ENCODE measurements at regions not wholly inside any gene's neighbourhood (a gene's known extent, or its start where the extent isn't known, plus 50 kb on each side); places are given as distances from the start of the nearest gene placed in this dataset.

DNA sequence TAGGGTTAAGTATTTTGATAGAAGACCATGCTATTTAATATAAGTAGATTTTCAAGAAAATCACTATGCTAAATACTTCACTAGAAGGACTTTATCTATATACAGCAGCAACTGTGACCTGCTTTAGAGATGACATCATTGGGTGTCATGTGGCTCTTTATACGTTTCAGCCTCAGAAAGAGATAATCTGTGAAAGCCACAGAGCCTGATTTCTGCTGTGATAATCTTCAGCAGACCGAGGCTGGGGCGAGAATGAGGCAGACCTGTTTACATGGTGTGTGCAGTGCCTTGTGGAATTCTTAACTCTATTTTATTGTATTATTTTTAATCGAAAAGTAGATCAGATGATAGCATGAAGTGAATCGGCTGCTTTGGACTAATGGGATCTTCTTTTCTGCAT lies 471.2 kb downstream of the MFSD1 start:
- H3K27me3 ChIP-seq (ENCODE audit: control insufficient read depth, extremely low read depth, insufficient read depth, low read length), result no peaks in the 10 kb centered on the region
- dilution Hi-C loops (cut with MboI; ENCODE audit: extremely low pct_ligation_motif_present, low sequenced_read_pairs), result no loop called here
- no peaks in the 10 kb centered on the region for H4K20me1 ChIP-seq (ENCODE audit: control insufficient read depth, extremely low read depth, insufficient read depth, low read length)
- no peak overlapping the region for H3K4me3 ChIP-seq (ENCODE audit: control insufficient read depth in 2 of 3, extremely low read depth in 1 of 3, insufficient read depth in 2 of 3, low read depth in 1 of 3, low read length in 3 of 3)
- H3K4me2 ChIP-seq (ENCODE audit: control insufficient read depth, extremely low read depth, insufficient read depth, low read depth, low read length), result no peak overlapping the region
- no peak overlapping the region for H2AFZ ChIP-seq (ENCODE audit: control insufficient read depth, low read length)
- H3K9me3 ChIP-seq (ENCODE audit: control insufficient read depth, low read depth, low read length), result no peaks in the 10 kb centered on the region
- H3K36me3 ChIP-seq (ENCODE audit: control insufficient read depth in 2 of 2, extremely low read depth in 1 of 2, insufficient read depth in 2 of 2, low read length in 2 of 2), result no peaks in the 10 kb centered on the region
- no peak overlapping the region for H3K27ac ChIP-seq (ENCODE audit: control insufficient read depth, insufficient read depth, low read length)
- no peaks in the 10 kb centered on the region for H3K4me1 ChIP-seq (ENCODE audit: control insufficient read depth, extremely low read depth, insufficient read depth, low read length)
- H3K9ac ChIP-seq (ENCODE audit: control insufficient read depth, extremely low read depth, insufficient read depth, low read length), result no peak overlapping the region
- TF ChIP-seq CTCF (optimal IDR thresholded peaks at IDR 0.05 in 1 of 3, IDR thresholded peaks at IDR 0.05 in 1 of 3, conservative IDR thresholded peaks at IDR 0.05 in 1 of 3; ENCODE audit: extremely low read depth in 1 of 3, insufficient read depth in 2 of 3, low read length in 3 of 3) (no peak), EZH2 (IDR thresholded peaks at IDR 0.05; ENCODE audit: low read length) (no peak)
- DNase-seq (ENCODE audit: low read depth, low spot score), result no peak
- H3K79me2 ChIP-seq (ENCODE audit: control insufficient read depth, insufficient read depth, low read length), result no peaks in the 10 kb centered on the region
- no peak for FAIRE-seq
- no peaks in the 10 kb centered on the region for H3K9me1 ChIP-seq (ENCODE audit: control insufficient read depth, extremely low read depth, insufficient read depth, low read length)

DNA sequence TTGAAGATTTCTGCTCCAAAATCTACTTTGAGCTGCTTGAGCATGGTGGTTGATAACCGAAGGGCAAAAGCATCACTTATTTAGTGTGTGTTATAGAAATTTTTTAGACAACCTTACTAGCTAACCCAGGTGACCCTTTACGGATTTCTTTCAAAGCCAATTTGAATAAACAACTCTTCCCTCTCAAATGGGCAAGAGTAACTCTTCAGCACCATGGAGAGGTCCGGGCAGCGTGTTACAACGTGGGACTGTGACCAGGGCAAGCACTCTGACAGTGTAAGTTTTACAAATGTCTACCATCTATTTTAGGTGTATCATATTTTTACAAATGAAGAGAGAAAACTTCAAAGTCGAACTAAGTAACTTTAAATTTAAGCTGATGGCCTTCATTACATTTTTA lies 471.8 kb downstream of the MFSD1 start:
- FAIRE-seq, result peak; percentile 52
- no peak for DNase-seq (ENCODE audit: low read depth, low spot score)
- H3K4me1 ChIP-seq (ENCODE audit: control insufficient read depth, extremely low read depth, insufficient read depth, low read length), result no peaks in the 10 kb centered on the region
- H3K27ac ChIP-seq (ENCODE audit: control insufficient read depth, insufficient read depth, low read length), result no peak overlapping the region
- H2AFZ ChIP-seq (ENCODE audit: control insufficient read depth, low read length), result no peak overlapping the region
- no peak overlapping the region for H3K9ac ChIP-seq (ENCODE audit: control insufficient read depth, extremely low read depth, insufficient read depth, low read length)
- no peak overlapping the region for H3K4me2 ChIP-seq (ENCODE audit: control insufficient read depth, extremely low read depth, insufficient read depth, low read depth, low read length)
- H3K9me1 ChIP-seq (ENCODE audit: control insufficient read depth, extremely low read depth, insufficient read depth, low read length), result no peaks in the 10 kb centered on the region
- no peaks in the 10 kb centered on the region for H3K9me3 ChIP-seq (ENCODE audit: control insufficient read depth, low read depth, low read length)
- dilution Hi-C loops (cut with MboI; ENCODE audit: extremely low pct_ligation_motif_present, low sequenced_read_pairs), result no loop called here
- H3K4me3 ChIP-seq (ENCODE audit: control insufficient read depth in 2 of 3, extremely low read depth in 1 of 3, insufficient read depth in 2 of 3, low read depth in 1 of 3, low read length in 3 of 3), result no peak overlapping the region
- H3K27me3 ChIP-seq (ENCODE audit: control insufficient read depth, extremely low read depth, insufficient read depth, low read length), result no peaks in the 10 kb centered on the region
- no peaks in the 10 kb centered on the region for H4K20me1 ChIP-seq (ENCODE audit: control insufficient read depth, extremely low read depth, insufficient read depth, low read length)
- no peaks in the 10 kb centered on the region for H3K36me3 ChIP-seq (ENCODE audit: control insufficient read depth in 2 of 2, extremely low read depth in 1 of 2, insufficient read depth in 2 of 2, low read length in 2 of 2)
- H3K79me2 ChIP-seq (ENCODE audit: control insufficient read depth, insufficient read depth, low read length), result no peaks in the 10 kb centered on the region
- TF ChIP-seq CTCF (optimal IDR thresholded peaks at IDR 0.05 in 1 of 3, IDR thresholded peaks at IDR 0.05 in 1 of 3, conservative IDR thresholded peaks at IDR 0.05 in 1 of 3; ENCODE audit: extremely low read depth in 1 of 3, insufficient read depth in 2 of 3, low read length in 3 of 3) (no peak), EZH2 (IDR thresholded peaks at IDR 0.05; ENCODE audit: low read length) (no peak)
